ENCODE measurements at regions not wholly inside any gene's neighbourhood (a gene's known extent, or its start where the extent isn't known, plus 50 kb on each side); places are given as distances from the start of the nearest gene placed in this dataset.

- Histone ChIP-seq H4K20me1 (ENCODE audit: insufficient read depth) (no peaks in the 10 kb centered on the region), H3K79me2 (ENCODE audit: insufficient read depth, low read depth) (no peaks in the 10 kb centered on the region), H3K36me3 (ENCODE audit: insufficient read depth) (no peaks in the 10 kb centered on the region), H3K4me1 (ENCODE audit: low read depth, poor library complexity, severe bottlenecking) (no peaks in the 10 kb centered on the region), H3K4me2 (no peak overlapping the region), H3K27ac (no peak overlapping the region), H2AFZ (ENCODE audit: low read depth) (no peak overlapping the region), H3K9ac (no peak overlapping the region), H3K27me3 (ENCODE audit: insufficient read depth, low read depth) (no peaks in the 10 kb centered on the region), H3K4me3 (IDR thresholded peaks at IDR 0.05; ENCODE audit: insufficient read depth, low read depth, low read length) (no peak overlapping the region)
- TF ChIP-seq CTCF (conservative IDR thresholded peaks at IDR 0.05; ENCODE audit: low read depth, low read length), result no peak
Measured at GRCh38 chr21:24890021-24890420, 717.3 kb downstream of the MRPL39 start.

GRCh38 chr21:24881506-24881905 lies 725.8 kb downstream of the MRPL39 start:
- no peaks in the 10 kb centered on the region for H4K20me1 ChIP-seq (ENCODE audit: insufficient read depth)
- no peak overlapping the region for H2AFZ ChIP-seq (ENCODE audit: low read depth)
- no peaks in the 10 kb centered on the region for H3K4me1 ChIP-seq (ENCODE audit: low read depth, poor library complexity, severe bottlenecking)
- no peaks in the 10 kb centered on the region for H3K36me3 ChIP-seq (ENCODE audit: insufficient read depth)
- H3K9ac ChIP-seq, result no peak overlapping the region
- TF ChIP-seq CTCF (conservative IDR thresholded peaks at IDR 0.05; ENCODE audit: low read depth, low read length), result no peak
- no peak overlapping the region for H3K4me2 ChIP-seq
- no peak overlapping the region for H3K4me3 ChIP-seq (IDR thresholded peaks at IDR 0.05; ENCODE audit: insufficient read depth, low read depth, low read length)
- H3K27me3 ChIP-seq (ENCODE audit: insufficient read depth, low read depth), result no peaks in the 10 kb centered on the region
- H3K27ac ChIP-seq, result no peak overlapping the region
- H3K79me2 ChIP-seq (ENCODE audit: insufficient read depth, low read depth), result no peaks in the 10 kb centered on the region

- no peak overlapping the region for H3K4me2 ChIP-seq
- H3K79me2 ChIP-seq (ENCODE audit: insufficient read depth, low read depth), result no peaks in the 10 kb centered on the region
- no peak overlapping the region for H3K27ac ChIP-seq
- no peaks in the 10 kb centered on the region for H3K36me3 ChIP-seq (ENCODE audit: insufficient read depth)
- no peaks in the 10 kb centered on the region for H3K4me1 ChIP-seq (ENCODE audit: low read depth, poor library complexity, severe bottlenecking)
- no peak for TF ChIP-seq CTCF (conservative IDR thresholded peaks at IDR 0.05; ENCODE audit: low read depth, low read length)
- H3K4me3 ChIP-seq (IDR thresholded peaks at IDR 0.05; ENCODE audit: insufficient read depth, low read depth, low read length), result no peak overlapping the region
- no peak overlapping the region for H3K9ac ChIP-seq
- H4K20me1 ChIP-seq (ENCODE audit: insufficient read depth), result no peaks in the 10 kb centered on the region
- H2AFZ ChIP-seq (ENCODE audit: low read depth), result no peak overlapping the region
- no peaks in the 10 kb centered on the region for H3K27me3 ChIP-seq (ENCODE audit: insufficient read depth, low read depth)
Measured at GRCh38 chr21:24870633-24871032, 736.6 kb downstream of the MRPL39 start.

GRCh38 chr21:24869862-24870261 lies 737.4 kb downstream of the MRPL39 start:
- no peaks in the 10 kb centered on the region for H4K20me1 ChIP-seq (ENCODE audit: insufficient read depth)
- TF ChIP-seq CTCF (conservative IDR thresholded peaks at IDR 0.05; ENCODE audit: low read depth, low read length), result no peak
- H3K27me3 ChIP-seq (ENCODE audit: insufficient read depth, low read depth), result no peaks in the 10 kb centered on the region
- H3K79me2 ChIP-seq (ENCODE audit: insufficient read depth, low read depth), result no peaks in the 10 kb centered on the region
- H3K4me2 ChIP-seq, result no peak overlapping the region
- no peak overlapping the region for H3K4me3 ChIP-seq (IDR thresholded peaks at IDR 0.05; ENCODE audit: insufficient read depth, low read depth, low read length)
- H3K9ac ChIP-seq, result no peak overlapping the region
- no peaks in the 10 kb centered on the region for H3K36me3 ChIP-seq (ENCODE audit: insufficient read depth)
- H2AFZ ChIP-seq (ENCODE audit: low read depth), result no peak overlapping the region
- H3K27ac ChIP-seq, result no peak overlapping the region
- no peaks in the 10 kb centered on the region for H3K4me1 ChIP-seq (ENCODE audit: low read depth, poor library complexity, severe bottlenecking)

GRCh38 chr21:24868117-24868516 lies 739.2 kb downstream of the MRPL39 start:
- Histone ChIP-seq H4K20me1 (ENCODE audit: insufficient read depth) (no peaks in the 10 kb centered on the region), H3K36me3 (ENCODE audit: insufficient read depth) (no peaks in the 10 kb centered on the region), H3K79me2 (ENCODE audit: insufficient read depth, low read depth) (no peaks in the 10 kb centered on the region), H3K9ac (no peak overlapping the region), H3K4me3 (IDR thresholded peaks at IDR 0.05; ENCODE audit: insufficient read depth, low read depth, low read length) (no peak overlapping the region), H3K27me3 (ENCODE audit: insufficient read depth, low read depth) (no peaks in the 10 kb centered on the region), H3K27ac (no peak overlapping the region), H3K4me1 (ENCODE audit: low read depth, poor library complexity, severe bottlenecking) (no peaks in the 10 kb centered on the region), H2AFZ (ENCODE audit: low read depth) (no peak overlapping the region), H3K4me2 (no peak overlapping the region)
- no peak for TF ChIP-seq CTCF (conservative IDR thresholded peaks at IDR 0.05; ENCODE audit: low read depth, low read length)
